ENCODE measurements at regions not wholly inside any gene's neighbourhood (a gene's known extent, or its start where the extent isn't known, plus 50 kb on each side); places are given as distances from the start of the nearest gene placed in this dataset.

DNA sequence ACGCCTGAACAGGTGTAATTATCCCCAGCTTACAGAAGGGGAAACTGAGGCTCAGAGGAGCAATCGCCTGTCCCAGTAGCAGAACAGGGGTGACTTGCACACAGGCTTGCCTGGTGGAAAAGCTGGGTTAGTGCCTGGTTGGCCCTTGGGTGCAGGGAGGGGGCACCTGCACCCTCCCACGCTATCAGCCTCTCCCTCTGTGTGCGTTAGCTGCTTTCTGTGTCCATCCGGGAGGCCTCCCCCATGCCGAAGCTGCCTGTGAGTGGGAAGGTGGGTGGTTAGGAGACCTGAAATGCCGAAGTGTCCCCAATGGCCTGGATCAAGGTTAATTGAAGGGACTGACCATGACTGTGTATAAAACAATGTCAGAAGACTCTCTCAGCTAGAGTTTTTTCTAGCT, 295.0 kb downstream of the ZNF536 start:
- no peak for DNase-seq (ENCODE audit: low read depth in 2 of 2)

DNA sequence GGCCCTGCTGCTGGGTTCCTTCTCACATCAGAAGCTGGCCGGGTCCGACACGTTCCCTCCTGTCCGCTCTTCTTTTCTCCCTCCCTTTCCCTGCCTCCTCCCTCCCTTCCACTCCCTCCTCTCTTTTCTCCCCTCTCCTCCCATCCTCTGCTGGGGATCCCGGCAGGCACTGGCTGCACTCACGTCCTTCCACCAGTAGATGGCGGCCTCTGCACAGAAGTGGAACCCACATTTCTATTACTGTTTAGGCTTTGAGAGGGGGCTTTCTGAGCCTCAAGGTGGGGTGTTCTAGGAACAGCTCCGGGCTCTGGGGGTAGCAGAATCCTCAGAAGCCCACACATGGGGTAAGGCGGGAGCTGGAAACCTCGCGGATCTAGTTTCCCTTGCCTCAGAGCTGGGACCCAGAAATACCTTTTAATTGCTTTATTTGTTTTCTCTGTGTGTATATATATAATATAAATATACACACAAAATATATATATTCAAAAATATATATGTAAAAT, 294.2 kb downstream of the ZNF536 start:
- DNase-seq (ENCODE audit: low read depth in 2 of 2): no peak

DNA sequence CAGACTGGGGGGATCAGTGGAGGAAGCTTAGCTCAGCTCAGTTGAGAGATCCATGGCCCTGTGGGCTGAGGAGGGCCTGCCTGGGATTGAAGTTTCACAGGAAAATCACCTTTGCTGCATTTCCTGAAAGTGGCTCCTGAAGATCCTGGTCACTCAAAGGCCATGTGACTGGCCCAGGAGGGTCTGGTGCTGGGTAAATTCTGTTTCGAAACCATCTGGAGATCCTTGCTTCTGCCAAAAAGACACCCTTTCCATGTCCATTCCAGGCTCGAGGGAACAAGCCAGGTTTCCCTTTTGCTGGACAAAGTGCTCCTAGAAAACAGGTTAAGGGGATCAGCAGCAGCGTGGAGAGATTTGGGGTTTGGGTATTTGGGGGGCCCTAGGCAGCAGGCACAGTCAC, 293.3 kb downstream of the ZNF536 start:
- DNase-seq (ENCODE audit: low read depth in 2 of 2): no peak

DNA sequence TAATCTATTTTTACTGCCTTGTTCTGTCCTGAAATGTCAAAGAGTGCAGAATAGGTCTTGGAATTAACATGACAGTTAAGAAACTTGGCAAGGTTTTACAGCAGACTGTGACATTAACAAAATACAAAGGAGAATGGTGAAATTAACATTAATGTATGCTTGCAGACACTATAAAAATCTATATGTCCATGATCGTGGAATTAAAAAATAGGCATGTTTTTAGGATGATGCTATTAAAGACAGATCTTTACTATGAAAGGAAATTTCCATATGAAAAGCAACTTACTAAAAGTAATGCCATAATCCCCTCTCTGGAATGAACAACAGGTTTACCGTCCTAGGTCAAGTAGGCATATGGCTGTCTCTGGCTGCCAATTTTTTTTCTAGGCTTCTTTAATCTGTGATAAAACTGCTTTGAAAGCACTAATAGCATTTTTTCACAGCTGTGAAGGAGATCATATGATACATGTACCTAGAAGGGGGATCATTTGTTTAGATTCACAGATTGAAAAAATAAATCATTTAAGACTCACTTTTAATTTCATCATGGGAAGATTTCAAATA, 291.5 kb downstream of the ZNF536 start:
- no peak for DNase-seq (ENCODE audit: low read depth in 2 of 2)

DNA sequence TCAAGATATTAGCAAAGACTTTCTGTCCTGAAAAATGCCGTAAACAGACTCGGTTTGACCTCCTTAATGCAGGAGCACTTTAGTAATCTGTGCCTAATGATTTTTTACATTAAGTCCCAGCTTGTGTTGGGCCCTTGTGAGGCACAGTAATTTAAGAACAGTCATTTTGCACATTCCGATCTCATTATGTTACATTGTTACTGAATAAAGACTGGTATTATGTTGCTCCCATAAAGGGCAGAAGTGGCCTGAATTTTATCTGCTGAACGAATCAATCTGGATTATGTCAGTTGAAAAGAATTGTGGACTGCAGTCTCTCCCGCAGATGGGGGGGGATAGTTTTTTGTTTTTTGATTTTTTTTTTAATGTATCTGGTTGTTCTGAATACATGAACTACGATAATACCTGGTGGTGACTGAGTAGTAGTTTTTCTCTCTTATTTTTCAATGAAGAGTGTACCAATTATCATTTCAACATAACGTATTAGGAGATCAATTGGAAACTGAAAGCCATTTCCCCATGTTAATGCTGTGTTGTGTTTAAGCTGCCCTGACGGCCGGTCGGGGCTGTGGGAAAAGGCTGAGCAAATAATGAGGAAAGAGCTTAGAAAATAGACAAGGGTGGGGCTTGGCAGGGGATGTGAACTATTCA, 290.2 kb downstream of the ZNF536 start:
- no peak for DNase-seq (ENCODE audit: low read depth in 2 of 2)

DNA sequence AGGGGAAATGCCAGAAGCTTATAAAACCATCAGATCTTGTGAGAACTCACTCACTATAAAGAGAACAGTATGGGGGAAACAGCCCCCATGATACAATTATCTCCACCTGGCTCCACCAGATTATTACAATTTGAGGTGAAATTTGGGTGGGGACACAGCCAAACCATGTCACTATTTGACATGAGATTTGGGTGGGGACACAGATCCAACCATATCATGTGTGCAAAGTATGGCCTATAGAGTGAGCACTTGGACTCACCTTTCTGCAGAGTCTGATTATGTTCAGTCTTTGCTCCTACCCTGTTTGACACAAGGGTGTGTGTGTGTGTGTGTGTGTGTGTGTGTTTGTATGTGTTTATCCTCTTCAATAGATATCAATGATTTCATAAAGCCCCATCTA, 287.5 kb downstream of the ZNF536 start:
- no peak for DNase-seq (ENCODE audit: low read depth in 2 of 2)

DNA sequence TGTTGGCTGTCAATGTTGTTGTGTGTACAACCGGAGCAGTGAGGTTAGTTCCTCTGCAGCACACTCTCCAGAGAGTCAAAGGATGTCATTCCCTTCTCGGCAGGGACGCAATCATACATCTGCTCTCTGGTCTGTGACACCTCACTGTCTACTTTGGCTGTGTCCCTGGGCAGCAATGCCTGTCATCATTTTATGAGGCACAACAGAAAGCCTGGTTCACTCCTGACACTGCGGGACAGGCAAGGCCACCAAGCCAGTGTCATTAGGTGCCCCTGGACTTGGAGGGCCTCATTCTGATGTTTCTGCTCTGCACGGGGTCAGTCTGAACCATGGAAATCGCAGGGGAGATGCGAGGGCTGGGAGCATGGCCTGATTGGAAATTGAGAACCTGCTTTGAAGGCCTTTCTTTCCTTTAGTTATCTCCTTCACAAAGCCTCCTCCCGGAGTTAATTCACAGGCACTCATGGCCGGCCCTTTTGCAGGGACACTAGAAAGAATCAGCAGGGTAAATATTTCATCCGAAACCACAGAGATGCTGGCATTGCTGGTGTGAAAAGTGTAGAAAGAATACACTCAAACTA, 284.4 kb downstream of the ZNF536 start:
- no peak for DNase-seq (ENCODE audit: low read depth in 2 of 2)

DNA sequence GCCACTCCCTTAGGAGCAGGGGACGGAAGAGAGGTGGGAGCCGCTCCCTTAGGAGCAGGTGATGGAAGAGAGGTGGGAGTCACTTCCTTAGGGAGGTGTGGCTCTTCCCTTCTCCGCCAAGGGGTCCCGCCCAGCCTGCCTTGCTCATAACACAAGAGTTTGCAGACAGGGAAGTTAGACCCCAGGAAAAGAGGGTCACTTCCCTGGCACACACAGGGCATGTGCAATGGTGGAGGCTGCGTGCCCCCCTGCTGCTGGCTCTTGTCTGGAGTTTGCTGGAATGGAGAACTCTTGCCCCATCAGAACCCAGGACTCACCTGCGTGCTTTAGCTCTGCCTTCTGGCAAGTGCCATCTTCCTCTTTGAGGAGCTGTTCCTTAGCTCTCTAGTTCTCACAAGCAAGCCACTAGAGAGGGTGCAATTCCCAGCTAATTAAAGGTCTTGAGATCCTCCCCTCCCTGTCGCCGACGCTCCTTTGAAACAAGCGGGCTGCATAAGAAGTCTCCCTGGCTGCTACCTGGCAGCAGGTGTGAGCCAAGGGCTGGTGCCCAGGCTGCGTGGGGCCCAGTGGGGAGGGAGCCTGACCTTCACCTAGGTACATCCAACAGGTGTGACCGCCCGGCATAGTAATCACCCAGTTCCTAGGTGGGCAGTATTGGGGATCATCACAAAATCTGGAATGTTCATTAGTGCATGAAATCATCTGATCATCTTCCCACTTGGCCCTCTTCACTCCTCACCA, 281.6 kb downstream of the ZNF536 start:
- no peak for DNase-seq (ENCODE audit: low read depth in 2 of 2)

DNA sequence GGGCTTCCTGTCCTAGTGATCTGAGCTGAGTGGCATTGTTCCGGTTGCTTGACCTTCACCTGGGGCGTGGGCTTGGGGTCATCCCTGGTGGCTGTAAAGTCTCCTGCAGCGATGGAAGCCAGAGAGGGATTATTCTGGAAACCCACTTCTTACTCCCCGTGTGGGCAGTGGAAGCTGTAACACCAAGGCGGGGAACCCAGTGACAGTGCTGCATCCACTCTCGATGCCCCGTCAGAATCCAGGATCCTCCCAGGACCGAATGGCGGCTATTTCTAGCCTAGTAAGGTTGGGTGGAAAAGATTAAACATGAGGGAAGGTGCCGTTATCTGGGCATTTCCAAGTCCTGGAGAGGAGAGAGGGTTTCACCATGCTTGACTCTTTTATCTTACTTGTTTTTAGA, 280.6 kb downstream of the ZNF536 start:
- DNase-seq (ENCODE audit: low read depth in 2 of 2): no peak

DNA sequence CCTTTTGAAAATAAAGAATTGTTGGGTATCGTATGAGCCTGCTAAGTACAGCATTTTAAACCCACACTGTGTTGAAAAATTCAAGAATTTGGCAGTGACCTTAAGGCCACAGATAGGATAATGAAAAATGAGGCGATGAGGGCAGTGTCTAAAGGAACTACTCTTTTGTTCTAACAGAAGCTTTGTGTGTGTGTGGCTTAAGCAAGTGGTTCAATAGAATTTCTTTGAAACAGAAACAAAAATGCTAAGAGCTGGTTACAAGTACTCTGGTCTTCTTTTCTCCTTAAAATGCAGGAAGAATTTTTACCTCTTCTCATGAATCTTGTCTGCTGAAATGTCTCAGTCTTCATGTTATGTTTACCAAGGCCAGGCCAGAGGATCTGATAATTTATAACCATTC, 279.5 kb downstream of the ZNF536 start:
- no peak for DNase-seq (ENCODE audit: low read depth in 2 of 2)

DNA sequence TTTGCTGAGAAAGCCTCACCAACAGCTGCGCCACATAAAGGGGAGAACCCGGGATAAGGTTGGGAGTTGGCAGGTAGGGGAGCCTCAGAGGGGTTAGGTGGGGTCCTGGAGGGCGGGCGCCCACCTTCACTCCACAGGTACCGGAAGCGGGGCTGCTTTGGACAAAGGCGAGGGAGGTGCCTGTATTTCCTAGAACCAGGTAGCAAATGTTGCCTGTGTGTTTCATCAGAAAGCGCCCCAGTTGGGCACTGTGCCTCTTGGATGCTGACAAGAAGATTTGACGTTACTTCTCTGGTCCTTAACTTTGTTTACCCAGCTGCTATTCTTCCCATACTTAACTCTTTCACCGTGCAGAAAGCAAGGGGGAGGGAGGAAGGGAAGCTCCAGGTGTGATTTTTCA, 278.9 kb downstream of the ZNF536 start:
- no peak for DNase-seq (ENCODE audit: low read depth in 2 of 2)

DNA sequence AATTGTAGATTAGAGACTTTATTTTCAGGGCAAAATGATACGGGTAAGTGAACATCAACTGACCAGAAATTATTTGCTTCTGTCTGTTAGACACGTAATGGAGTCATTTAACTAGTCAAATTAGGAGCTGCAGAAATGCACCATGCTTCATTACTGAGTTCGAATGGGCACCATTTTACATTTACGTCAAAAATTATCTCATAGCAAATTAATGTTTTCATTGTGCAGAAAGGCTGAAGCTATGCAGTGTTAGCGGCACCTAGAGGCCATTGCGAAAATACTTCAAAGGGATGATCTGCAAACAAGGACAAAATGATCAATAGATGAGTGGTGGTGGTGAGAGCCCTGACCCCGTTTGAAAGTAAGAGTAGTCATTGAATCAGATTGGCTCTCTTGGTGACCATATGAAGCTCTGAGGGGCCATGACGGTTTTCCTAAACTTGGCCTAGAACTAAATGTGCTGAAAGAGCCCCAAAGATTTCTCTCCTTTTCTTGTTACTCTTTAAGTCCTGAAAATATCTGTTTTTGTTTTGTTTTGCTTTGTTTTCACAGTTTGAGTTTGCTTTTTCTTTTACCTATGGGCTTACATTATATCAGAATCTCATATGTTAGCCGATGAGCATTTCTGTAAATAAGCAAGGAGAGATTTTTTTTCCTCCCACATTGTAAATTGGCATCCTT, 277.9 kb downstream of the ZNF536 start:
- no peak for DNase-seq (ENCODE audit: low read depth in 2 of 2)

DNA sequence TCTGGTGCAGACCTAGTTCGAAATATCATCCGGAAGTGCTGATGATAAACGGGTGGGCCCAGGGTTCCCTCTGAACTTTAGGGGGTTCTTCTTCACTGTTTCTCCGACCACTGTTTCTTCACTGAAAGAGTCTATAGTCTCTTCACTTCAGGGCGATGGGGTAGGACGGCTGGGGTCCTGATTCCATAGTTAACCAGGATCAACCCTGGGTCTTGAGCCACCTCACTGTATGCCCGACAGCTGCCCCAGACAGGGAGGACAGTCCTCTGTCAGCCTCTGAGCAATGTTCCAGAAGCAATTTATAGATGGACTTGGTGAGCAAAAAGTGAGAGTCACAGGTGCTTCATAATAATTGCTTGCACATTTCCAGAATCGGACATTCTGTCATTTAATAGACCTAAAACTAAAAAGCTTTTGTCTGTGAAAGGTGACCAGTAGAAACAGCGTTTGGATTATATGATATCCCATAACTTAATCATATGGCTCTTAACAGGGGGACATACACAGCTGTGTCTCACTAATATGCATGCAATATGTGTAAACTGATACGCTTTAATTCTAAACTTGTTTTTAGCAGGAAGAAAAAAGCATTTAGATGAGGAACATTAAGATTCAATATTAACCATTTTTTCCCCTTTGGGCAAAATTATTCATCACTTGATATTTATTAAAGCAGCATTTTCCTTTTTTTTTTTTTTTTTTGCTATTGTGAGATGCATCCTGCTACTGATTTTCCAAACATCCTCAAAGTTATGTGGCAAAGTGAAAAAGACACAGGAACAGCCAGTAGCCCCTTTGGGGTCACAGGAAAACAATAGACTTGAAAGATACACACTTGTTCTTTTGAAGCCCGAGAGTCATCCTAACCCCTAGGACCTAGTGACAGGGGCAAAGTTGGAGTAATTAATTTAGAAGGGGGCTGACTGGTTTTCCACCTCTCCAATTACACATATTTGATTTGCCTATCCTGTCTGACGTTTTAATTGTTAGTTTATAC, 277.0 kb downstream of the ZNF536 start:
- DNase-seq (ENCODE audit: low read depth in 2 of 2): no peak

DNA sequence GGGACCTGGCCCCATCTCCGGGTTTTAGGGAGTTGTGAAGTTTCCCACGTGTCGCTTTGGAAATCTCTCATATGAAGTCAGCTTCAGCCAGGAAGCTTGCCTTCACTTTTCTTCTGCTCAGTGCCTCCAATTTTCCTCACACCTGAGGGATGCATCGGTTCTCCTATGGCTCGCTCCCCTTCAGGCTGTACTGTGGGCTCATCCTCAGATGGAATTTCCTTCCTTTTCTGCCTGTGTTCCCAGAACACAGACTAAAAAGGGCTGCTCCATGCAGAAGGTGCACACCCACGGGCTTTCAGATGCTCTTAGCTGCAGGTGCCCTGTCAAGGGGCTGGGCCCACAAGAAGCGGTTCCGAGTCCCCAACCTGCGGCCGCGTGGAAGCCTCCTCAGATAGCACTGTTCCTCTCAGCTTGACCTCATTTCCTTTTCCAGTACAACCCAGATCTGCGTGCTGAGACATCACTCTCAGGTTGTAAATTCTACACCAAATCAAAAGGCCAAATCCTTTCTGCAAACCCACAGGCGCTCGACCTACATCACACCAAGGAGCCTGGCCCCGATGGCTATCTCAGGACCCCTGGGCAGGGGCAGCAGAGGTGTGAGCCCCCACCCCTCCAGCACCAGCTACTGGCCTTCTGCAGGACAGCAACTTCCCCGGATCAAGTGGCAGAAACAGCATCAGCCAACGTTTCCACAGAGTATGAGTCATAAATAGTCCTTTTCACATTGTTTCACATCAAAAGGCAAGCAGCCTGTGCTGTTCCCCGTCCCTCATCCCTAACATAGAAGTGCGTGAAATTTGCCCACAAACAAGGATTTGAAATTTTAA, 275.9 kb downstream of the ZNF536 start:
- DNase-seq (ENCODE audit: low read depth in 2 of 2): no peak

DNA sequence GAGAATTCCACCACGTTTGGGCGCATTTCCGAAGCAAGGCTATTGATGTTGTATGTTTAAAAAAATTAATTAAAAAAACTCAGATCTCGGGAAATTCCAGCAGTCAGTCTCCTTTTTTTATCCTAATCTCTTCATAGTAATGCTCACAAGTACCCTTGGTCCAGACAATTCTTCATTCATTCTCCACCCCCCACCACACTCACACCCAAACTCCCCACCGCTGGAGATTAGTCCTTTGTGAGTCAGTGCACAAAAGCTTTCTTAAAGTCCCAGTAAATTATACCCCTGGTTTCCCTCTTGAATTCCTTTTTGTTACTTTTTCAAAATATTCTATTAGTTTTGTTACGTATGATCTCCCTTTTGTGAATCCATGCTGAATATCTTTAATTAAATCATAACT, 274.6 kb downstream of the ZNF536 start:
- no peak for DNase-seq (ENCODE audit: low read depth in 2 of 2)

DNA sequence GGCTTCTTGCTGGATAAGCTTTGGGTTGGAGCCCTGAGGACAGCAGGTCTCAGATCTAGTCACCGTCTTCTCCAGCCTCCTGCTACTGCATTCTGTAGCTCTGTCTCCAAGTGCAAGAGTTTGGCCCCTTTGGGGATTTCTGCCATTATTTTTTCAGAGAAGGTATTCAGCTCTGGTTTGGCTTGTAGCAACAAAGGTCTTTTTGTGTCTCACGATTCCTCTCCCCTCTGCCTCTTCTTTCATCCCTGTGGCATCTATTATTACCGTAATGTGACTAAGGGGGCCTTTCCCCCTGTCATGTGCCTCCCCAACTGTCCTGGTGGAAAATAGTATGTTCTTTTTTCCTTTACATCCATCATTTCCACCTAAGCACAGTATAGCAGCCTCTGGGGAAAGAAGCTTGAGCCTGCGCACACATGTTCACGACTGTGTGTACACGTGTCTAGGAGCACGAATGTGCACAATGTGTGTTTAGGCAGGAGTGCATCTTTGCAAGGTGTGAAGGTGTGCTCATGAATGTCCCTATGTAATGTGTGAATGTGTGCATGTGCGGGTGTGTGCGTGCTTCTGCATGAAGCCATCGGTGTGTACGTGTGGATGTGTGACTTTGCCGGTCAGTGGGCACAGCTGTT, 273.9 kb downstream of the ZNF536 start:
- no peak for DNase-seq (ENCODE audit: low read depth in 2 of 2)

DNA sequence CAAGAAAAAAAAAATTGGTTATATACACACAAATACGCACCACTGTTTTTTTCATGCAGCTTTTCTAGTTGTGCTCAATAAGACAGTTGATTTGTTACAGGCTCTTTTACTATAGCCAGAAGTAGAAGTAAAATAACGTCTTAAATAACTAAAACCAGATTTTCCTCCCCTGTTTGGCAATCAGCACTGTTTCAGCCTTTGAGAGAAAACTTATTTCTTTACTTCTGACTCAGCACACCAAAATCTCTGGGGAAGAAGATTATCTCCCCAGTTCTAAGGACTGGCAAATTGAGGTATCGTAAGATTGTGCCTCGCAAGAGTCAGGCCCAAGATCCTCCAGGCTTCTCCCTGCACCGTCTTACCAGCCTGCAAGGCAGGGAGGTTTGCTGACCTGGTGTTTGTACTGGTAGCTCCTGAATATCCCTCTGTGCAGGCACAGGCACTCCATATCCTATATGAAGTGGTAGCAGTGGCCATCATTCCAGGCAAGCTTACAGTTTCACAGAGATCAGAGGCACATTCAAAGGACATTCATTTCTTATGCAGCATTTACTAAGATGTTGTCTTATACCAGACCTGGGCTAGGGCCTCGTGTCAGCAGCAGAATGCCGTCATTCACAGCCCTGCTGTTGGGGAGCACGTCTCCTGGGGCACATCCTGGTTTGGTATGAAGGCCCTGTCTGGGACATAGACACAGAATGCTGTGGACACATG, 268.2 kb downstream of the ZNF536 start:
- DNase-seq (ENCODE audit: low read depth in 2 of 2): no peak

DNA sequence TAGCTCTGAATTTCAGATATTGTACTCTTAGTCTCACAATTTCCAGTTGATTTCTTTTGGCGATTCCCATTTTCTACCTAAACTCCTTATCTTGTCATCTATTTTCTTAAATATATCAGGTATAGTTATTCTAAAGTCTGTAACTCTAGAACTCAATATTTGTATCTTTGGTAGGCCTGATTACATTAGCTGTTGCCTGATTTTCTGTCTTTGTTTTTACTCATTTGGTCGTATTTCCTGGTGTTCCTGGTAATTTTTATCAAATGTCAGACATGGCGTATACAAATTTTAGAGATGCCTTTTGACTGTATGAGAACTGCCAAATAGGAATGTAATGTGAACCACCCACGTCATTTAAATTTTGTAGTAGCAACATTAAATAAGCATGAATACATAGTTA, 266.7 kb downstream of the ZNF536 start:
- DNase-seq (ENCODE audit: low read depth in 2 of 2): no peak

DNA sequence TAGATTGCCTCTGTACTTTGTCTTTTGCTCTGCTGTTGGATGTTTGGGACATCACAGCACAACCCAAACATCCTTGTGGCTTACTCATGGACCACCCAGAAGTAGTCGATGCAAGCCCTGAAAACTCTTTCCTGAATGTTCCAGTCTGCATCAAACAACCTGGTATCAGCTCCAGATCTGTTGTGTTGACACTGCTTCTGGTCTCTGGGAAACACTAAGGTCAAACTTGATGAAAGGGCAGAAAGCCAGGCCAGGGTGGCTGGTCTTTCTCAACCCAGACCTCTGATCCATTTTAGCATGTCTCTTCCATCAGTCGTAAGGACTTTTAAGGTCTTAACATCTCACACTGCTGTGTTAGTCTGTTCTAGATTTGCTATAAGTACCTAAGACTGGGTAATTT, 265.7 kb downstream of the ZNF536 start:
- no peak for DNase-seq (ENCODE audit: low read depth in 2 of 2)
